GM10266 (cell line): ENCODE measurements at regions not wholly inside any gene's neighbourhood (a gene's known extent, or its start where the extent isn't known, plus 50 kb on each side); places are given as distances from the start of the nearest gene placed in this dataset.

Experiments used
- DNase-seq: peaks from one replicate; pipeline ENCODE4 v3.0.0; 2012; ENCODE audit errors: extremely low spot score
- TF ChIP-seq, protein P1 (sequence below): IDR thresholded peaks from 2 replicates; pipeline ENCODE4 v1.5.1; 2012; ENCODE audit warnings: mild to moderate bottlenecking, low read depth; ENCODE audit not compliant: control insufficient read depth, insufficient read depth; ENCODE audit errors: missing control alignments

DNA sequence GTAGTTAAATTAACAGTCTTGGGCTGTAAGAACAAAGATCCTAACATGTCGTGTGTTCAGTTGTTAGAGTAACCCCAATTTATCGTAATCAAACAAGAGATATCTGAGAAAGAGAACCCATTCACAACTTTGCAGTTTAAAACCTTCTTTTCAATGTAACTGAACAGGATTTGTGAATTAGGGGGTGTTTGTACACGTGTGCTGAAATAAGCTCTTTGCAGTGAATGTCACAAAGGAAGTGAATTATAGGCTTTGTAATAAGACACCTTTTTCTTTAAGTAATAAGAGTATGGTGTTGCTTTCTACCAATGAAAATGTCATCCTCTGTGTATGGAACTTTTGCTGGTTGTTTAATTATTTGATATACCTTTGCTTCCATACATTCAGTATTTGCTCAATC lies 114.0 kb downstream of the ALX1 start:
- no peak for DNase-seq
- TF ChIP-seq, protein P1, sequence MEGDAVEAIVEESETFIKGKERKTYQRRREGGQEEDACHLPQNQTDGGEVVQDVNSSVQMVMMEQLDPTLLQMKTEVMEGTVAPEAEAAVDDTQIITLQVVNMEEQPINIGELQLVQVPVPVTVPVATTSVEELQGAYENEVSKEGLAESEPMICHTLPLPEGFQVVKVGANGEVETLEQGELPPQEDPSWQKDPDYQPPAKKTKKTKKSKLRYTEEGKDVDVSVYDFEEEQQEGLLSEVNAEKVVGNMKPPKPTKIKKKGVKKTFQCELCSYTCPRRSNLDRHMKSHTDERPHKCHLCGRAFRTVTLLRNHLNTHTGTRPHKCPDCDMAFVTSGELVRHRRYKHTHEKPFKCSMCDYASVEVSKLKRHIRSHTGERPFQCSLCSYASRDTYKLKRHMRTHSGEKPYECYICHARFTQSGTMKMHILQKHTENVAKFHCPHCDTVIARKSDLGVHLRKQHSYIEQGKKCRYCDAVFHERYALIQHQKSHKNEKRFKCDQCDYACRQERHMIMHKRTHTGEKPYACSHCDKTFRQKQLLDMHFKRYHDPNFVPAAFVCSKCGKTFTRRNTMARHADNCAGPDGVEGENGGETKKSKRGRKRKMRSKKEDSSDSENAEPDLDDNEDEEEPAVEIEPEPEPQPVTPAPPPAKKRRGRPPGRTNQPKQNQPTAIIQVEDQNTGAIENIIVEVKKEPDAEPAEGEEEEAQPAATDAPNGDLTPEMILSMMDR: no peak

GRCh38 chr12:85394809-85395208 lies 114.8 kb downstream of the ALX1 start:
- TF ChIP-seq, protein P1: no peak
- DNase-seq: no peak

GRCh38 chr12:85405262-85405661 lies 125.2 kb downstream of the ALX1 start:
- DNase-seq: no peak
- TF ChIP-seq, protein P1: no peak

- DNase-seq: no peak
- TF ChIP-seq, protein P1: no peak
These were observed 125.9 kb downstream of the ALX1 start for GRCh38 chr12:85405781-85406522.

DNA sequence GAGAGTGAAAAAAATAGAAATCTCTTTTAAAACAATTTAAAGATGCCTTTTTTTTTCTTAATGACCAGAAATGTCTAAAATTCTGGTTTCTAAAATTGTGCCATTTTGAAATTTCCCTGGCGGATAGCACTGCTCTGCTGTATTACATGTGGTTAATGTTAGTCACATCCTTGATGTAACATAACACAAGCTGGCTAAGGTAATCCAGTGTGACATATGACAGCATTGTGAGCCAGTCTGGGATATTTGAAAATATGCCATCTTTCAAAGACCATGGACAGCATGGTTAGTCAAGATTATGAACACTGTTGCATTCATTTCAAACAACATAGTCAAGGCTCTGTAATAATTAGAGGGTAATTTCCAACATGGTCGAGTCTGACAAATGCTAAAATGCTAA lies 133.2 kb downstream of the ALX1 start:
- TF ChIP-seq, protein P1: no peak
- DNase-seq: no peak

GRCh38 chr12:85422762-85423161 lies 142.7 kb downstream of the ALX1 start:
- DNase-seq: no peak
- TF ChIP-seq, protein P1: no peak

DNA sequence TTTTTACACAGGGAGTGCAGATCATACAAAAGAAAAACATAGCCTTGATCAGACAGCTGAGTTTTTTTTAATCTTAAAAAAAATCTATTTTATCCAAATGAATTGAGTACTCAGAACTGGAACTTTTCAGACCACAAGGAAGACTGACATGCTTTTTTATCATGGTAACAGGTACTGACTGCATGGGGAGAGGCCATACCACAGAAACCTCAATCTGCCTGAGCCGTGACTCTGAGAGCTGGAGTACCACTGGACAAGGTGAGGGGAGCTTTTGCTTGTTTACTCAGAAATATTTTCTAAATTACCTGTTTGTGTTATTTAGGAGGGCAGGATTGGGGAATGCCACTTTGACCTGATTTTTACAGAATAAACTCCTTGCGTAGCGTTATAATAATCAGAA lies 143.9 kb downstream of the ALX1 start:
- no peak for DNase-seq
- TF ChIP-seq, protein P1: no peak
